Liver (tissue), 3 donors: ENCODE measurements at regions not wholly inside any gene's neighbourhood (a gene's known extent, or its start where the extent isn't known, plus 50 kb on each side); places are given as distances from the start of the nearest gene placed in this dataset.

Source experiments
- CTCF ChIP-seq: fragments of 150-350 bp; IDR thresholded peaks from 2 replicates; pipeline ENCODE4 v1.5.1; 2017; ENCODE audit warnings: improper control_type of control experiment, low read depth, low read length; ENCODE audit not compliant: missing input control
- EGR1 ChIP-seq, 2 donors: IDR thresholded peaks; 2 replicates each; pipeline ENCODE4 v1.6.1; 2016 to 2018; ENCODE audit warnings: antibody characterized with exemption in 2 of 2, low read depth in 2 of 2
- GABPA ChIP-seq, 2 donors: IDR thresholded peaks in 1 of 2; conservative IDR thresholded peaks in 1 of 2; 2 replicates each; pipeline ENCODE4 v1.6.1; 2016; ENCODE audit warnings: antibody characterized with exemption in 2 of 2, mild to moderate bottlenecking in 1 of 2, moderate library complexity in 1 of 2
- HNF4G ChIP-seq: IDR thresholded peaks from 2 replicates; pipeline ENCODE4 v1.6.1; 2016; ENCODE audit warnings: antibody characterized with exemption
- JUND ChIP-seq, 2 donors: IDR thresholded peaks; 2 replicates each; pipeline ENCODE4 v1.6.1; 2016; ENCODE audit warnings: antibody characterized with exemption in 2 of 2
- MAX ChIP-seq: IDR thresholded peaks from 2 replicates; pipeline ENCODE4 v1.6.1; 2016; ENCODE audit warnings: antibody characterized with exemption
- REST ChIP-seq: IDR thresholded peaks from 2 replicates; pipeline ENCODE4 v1.6.1; 2016; ENCODE audit warnings: antibody characterized with exemption, mild to moderate bottlenecking
- SP1 ChIP-seq: IDR thresholded peaks from 2 replicates; pipeline ENCODE4 v1.6.1; 2018; ENCODE audit warnings: antibody characterized with exemption, mild to moderate bottlenecking
- donor health status: healthy.
- donor health status: healthy.

GRCh38 chr6:114878091-114878490 is 535.3 kb upstream of the HS3ST5 start:
- no peak for TF ChIP-seq CTCF
- TF ChIP-seq HNF4G = no peak
- TF ChIP-seq MAX = no peak
- TF ChIP-seq JUND (IDR thresholded peaks at IDR 0.05) = no peak
- TF ChIP-seq REST = no peak
- no peak for TF ChIP-seq EGR1 (IDR thresholded peaks at IDR 0.05; ENCODE audit: low read depth in 2 of 2)
- TF ChIP-seq GABPA (IDR thresholded peaks at IDR 0.05 in 1 of 2, conservative IDR thresholded peaks at IDR 0.05 in 1 of 2) = no peak
- no peak for TF ChIP-seq SP1
